SJSA1 (cell line): ENCODE measurements at regions not wholly inside any gene's neighbourhood (a gene's known extent, or its start where the extent isn't known, plus 50 kb on each side); places are given as distances from the start of the nearest gene placed in this dataset.
"Not testable (repeated sequence)": the region's sequence is repeated elsewhere in the genome, so short reads cannot be mapped to it uniquely, and the experiment has no call there.

Experiments
- DNase-seq, 2 experiments: peaks; one replicate each; pipeline ENCODE4 v3.0.0-alpha.2; 2015 to 2020; ENCODE audit warnings: low spot score in 2 of 2, low read depth in 1 of 2
- H3K27ac ChIP-seq: fragments of 250-450 bp; sonication (Bioruptor Pico); 2 replicates; pipeline ENCODE4 v1.5.1; 2020; ENCODE audit warnings: mild to moderate bottlenecking, moderate library complexity
- H3K27me3 ChIP-seq: fragments of 250-450 bp; sonication (Bioruptor Pico); replicated peaks from 2 replicates; pipeline ENCODE4 v1.5.1; 2020; ENCODE audit warnings: mild to moderate bottlenecking, moderate library complexity
- H3K36me3 ChIP-seq: fragments of 250-450 bp; sonication (Bioruptor Pico); 2 replicates; pipeline ENCODE4 v1.5.1; 2020; ENCODE audit warnings: mild to moderate bottlenecking
- H3K4me1 ChIP-seq: fragments of 250-450 bp; sonication (Bioruptor Pico); replicated peaks from 2 replicates; pipeline ENCODE4 v1.6.1; 2021; ENCODE audit warnings: mild to moderate bottlenecking
- H3K4me3 ChIP-seq: fragments of 250-450 bp; sonication (Bioruptor Pico); 2 replicates; pipeline ENCODE4 v1.5.1; 2020; ENCODE audit warnings: mild to moderate bottlenecking
- H3K9me3 ChIP-seq: fragments of 250-450 bp; sonication (Bioruptor Pico); replicated peaks from 2 replicates; pipeline ENCODE4 v1.5.1; 2020; ENCODE audit warnings: mild to moderate bottlenecking

- DNase-seq: no peak
- H3K4me1 ChIP-seq: no peaks in the 10 kb centered on the region
- no peaks in the 10 kb centered on the region for H3K27me3 ChIP-seq
- no peak overlapping the region for H3K27ac ChIP-seq
- H3K9me3 ChIP-seq: no peaks in the 10 kb centered on the region
- no peaks in the 10 kb centered on the region for H3K36me3 ChIP-seq
- no peak overlapping the region for H3K4me3 ChIP-seq
These were observed 137.9 kb upstream of the SLC24A2 start for GRCh38 chr9:19926774-19927173.

GRCh38 chr9:19925674-19926503 is 137.1 kb upstream of the SLC24A2 start:
- peak; percentile 60 to 63 for DNase-seq
- Histone ChIP-seq H3K27me3 (no peaks in the 10 kb centered on the region), H3K27ac (no peak overlapping the region), H3K4me1 (no peaks in the 10 kb centered on the region), H3K9me3 (no peaks in the 10 kb centered on the region), H3K4me3 (peak overlapping the region; percentile 25), H3K36me3 (no peaks in the 10 kb centered on the region)

- no peak overlapping the region for H3K4me3 ChIP-seq
- DNase-seq: no peak
- no peaks in the 10 kb centered on the region for H3K9me3 ChIP-seq
- no peaks in the 10 kb centered on the region for H3K4me1 ChIP-seq
- no peaks in the 10 kb centered on the region for H3K36me3 ChIP-seq
- no peaks in the 10 kb centered on the region for H3K27me3 ChIP-seq
- no peak overlapping the region for H3K27ac ChIP-seq
These were observed 135.2 kb upstream of the SLC24A2 start for GRCh38 chr9:19924080-19924479.

- H3K4me1 ChIP-seq: no peaks in the 10 kb centered on the region
- H3K4me3 ChIP-seq: no peak overlapping the region
- H3K9me3 ChIP-seq: no peaks in the 10 kb centered on the region
- H3K27me3 ChIP-seq: no peaks in the 10 kb centered on the region
- DNase-seq: no peak
- H3K36me3 ChIP-seq: no peaks in the 10 kb centered on the region
- H3K27ac ChIP-seq: no peak overlapping the region
These were observed 133.8 kb upstream of the SLC24A2 start for GRCh38 chr9:19922476-19923118.

GRCh38 chr9:19920401-19920800 is 131.6 kb upstream of the SLC24A2 start:
- Histone ChIP-seq H3K4me3 (no peak overlapping the region), H3K36me3 (no peaks in the 10 kb centered on the region)

GRCh38 chr9:19918630-19919029 is 129.8 kb upstream of the SLC24A2 start:
- Histone ChIP-seq H3K27me3 (no peaks in the 10 kb centered on the region), H3K4me3 (no peak overlapping the region), H3K27ac (no peak overlapping the region), H3K36me3 (no peaks in the 10 kb centered on the region), H3K9me3 (no peaks in the 10 kb centered on the region), H3K4me1 (no peaks in the 10 kb centered on the region)
- DNase-seq: no peak

More at GRCh38 chr9:19920401-19920800, 131.6 kb upstream of the SLC24A2 start:
- Histone ChIP-seq H3K4me1 (no peaks in the 10 kb centered on the region), H3K27me3 (no peaks in the 10 kb centered on the region), H3K27ac (no peak overlapping the region), H3K9me3 (no peaks in the 10 kb centered on the region)
- DNase-seq: no peak

GRCh38 chr9:19914044-19914443 is 125.2 kb upstream of the SLC24A2 start:
- no peaks in the 10 kb centered on the region for H3K4me1 ChIP-seq
- no peak overlapping the region for H3K4me3 ChIP-seq
- H3K27me3 ChIP-seq: no peaks in the 10 kb centered on the region
- no peak overlapping the region for H3K27ac ChIP-seq
- no peaks in the 10 kb centered on the region for H3K36me3 ChIP-seq
- DNase-seq: no peak
- no peaks in the 10 kb centered on the region for H3K9me3 ChIP-seq

GRCh38 chr9:19913151-19913550 is 124.3 kb upstream of the SLC24A2 start:
- H3K9me3 ChIP-seq: no peaks in the 10 kb centered on the region
- H3K36me3 ChIP-seq: no peaks in the 10 kb centered on the region
- DNase-seq: no peak
- no peak overlapping the region for H3K27ac ChIP-seq
- no peaks in the 10 kb centered on the region for H3K27me3 ChIP-seq
- no peaks in the 10 kb centered on the region for H3K4me1 ChIP-seq
- no peak overlapping the region for H3K4me3 ChIP-seq

- H3K36me3 ChIP-seq: no peaks in the 10 kb centered on the region
- no peaks in the 10 kb centered on the region for H3K9me3 ChIP-seq
- H3K27ac ChIP-seq: no peak overlapping the region
- no peaks in the 10 kb centered on the region for H3K4me1 ChIP-seq
- no peak overlapping the region for H3K4me3 ChIP-seq
- no peak for DNase-seq
- H3K27me3 ChIP-seq: no peaks in the 10 kb centered on the region
These were observed 114.2 kb upstream of the SLC24A2 start for GRCh38 chr9:19903076-19903475.

- Histone ChIP-seq H3K27ac (no peak overlapping the region), H3K36me3 (no peaks in the 10 kb centered on the region), H3K4me3 (no peak overlapping the region), H3K9me3 (no peaks in the 10 kb centered on the region), H3K27me3 (no peaks in the 10 kb centered on the region), H3K4me1 (no peaks in the 10 kb centered on the region)
- DNase-seq: no peak
These were observed 112.7 kb upstream of the SLC24A2 start for GRCh38 chr9:19901586-19901985.

GRCh38 chr9:19896161-19896560 is 107.3 kb upstream of the SLC24A2 start:
- no peak for DNase-seq
- 0 out of 2 replicates have a peak, but pooled peaks cover 3% of the 10 kb centered on the region for H3K4me1 ChIP-seq
- no peaks in the 10 kb centered on the region for H3K9me3 ChIP-seq
- no peaks in the 10 kb centered on the region for H3K36me3 ChIP-seq
- H3K27me3 ChIP-seq: no peaks in the 10 kb centered on the region
- H3K27ac ChIP-seq: no peak overlapping the region
- no peak overlapping the region for H3K4me3 ChIP-seq

- not testable (repeated sequence) for H3K27ac ChIP-seq, H3K9me3 ChIP-seq, H3K4me3 ChIP-seq, H3K27me3 ChIP-seq, DNase-seq, H3K4me1 ChIP-seq, H3K36me3 ChIP-seq
These were observed 106.7 kb upstream of the SLC24A2 start for GRCh38 chr9:19895578-19895977.

- H3K4me1 ChIP-seq: 0 out of 2 replicates have a peak, but pooled peaks cover 3% of the 10 kb centered on the region
These were observed 106.2 kb upstream of the SLC24A2 start for GRCh38 chr9:19895006-19895405.

GRCh38 chr9:19885608-19886007 is 96.8 kb upstream of the SLC24A2 start:
- H3K36me3 ChIP-seq: no peaks in the 10 kb centered on the region
- H3K4me1 ChIP-seq: no peaks in the 10 kb centered on the region
- DNase-seq: no peak
- H3K27me3 ChIP-seq: no peaks in the 10 kb centered on the region
- H3K27ac ChIP-seq: no peak overlapping the region
- H3K4me3 ChIP-seq: no peak overlapping the region
- no peaks in the 10 kb centered on the region for H3K9me3 ChIP-seq

More at GRCh38 chr9:19895006-19895405, 106.2 kb upstream of the SLC24A2 start:
- no peaks in the 10 kb centered on the region for H3K36me3 ChIP-seq
- H3K4me3 ChIP-seq: no peak overlapping the region
- peak in 1 of 2 experiments; percentile 41 for DNase-seq
- no peaks in the 10 kb centered on the region for H3K27me3 ChIP-seq
- no peak overlapping the region for H3K27ac ChIP-seq
- H3K9me3 ChIP-seq: no peaks in the 10 kb centered on the region
